RKO (cell line): ENCODE measurements at regions not wholly inside any gene's neighbourhood (a gene's known extent, or its start where the extent isn't known, plus 50 kb on each side); places are given as distances from the start of the nearest gene placed in this dataset.
"Not testable (repeated sequence)": the region's sequence is repeated elsewhere in the genome, so short reads cannot be mapped to it uniquely, and the experiment has no call there.

Source experiments
- DNase-seq: peaks from one replicate; pipeline ENCODE4 v3.0.0-alpha.2; 2016; ENCODE audit warnings: low spot score

DNA sequence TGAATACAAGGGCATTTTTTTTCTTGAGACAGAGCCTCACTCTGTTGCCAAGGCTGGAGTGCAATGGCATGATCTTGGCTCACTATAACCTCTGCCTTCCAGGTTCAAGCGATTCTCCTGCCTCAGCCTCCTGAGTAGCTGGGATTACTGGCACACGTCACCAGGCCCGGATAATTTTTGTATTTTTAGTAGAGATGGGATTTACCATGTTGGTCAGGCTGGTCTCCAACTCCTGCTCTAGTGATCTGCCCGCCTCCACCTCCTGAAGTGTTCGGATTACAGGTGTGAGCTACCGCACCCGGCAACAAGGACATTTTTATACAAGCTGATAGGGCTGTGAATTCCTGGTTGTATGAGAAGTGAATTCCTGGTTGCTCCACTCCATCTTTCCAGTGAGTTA is 577.7 kb upstream of the TPTE start:
- DNase-seq, result not testable (repeated sequence)

DNA sequence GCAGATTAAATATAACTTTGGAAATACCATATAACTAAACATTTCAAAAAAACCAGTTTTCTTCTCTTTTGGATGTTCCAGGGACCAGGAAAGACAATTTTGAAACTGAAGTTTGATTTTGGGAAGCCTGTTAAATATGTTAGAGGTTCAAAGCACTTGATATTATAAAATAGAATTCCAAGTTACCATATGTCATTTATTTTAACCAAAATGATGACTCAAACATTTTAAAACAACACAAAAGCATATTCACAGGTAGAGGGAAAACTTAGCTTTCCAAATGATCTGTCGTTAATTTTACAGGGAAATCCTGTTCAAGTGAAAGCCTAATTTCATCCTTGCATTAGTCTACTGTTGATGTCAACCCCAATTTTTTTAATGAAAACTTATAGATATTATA is 575.3 kb upstream of the TPTE start:
- not testable (repeated sequence) for DNase-seq

DNA sequence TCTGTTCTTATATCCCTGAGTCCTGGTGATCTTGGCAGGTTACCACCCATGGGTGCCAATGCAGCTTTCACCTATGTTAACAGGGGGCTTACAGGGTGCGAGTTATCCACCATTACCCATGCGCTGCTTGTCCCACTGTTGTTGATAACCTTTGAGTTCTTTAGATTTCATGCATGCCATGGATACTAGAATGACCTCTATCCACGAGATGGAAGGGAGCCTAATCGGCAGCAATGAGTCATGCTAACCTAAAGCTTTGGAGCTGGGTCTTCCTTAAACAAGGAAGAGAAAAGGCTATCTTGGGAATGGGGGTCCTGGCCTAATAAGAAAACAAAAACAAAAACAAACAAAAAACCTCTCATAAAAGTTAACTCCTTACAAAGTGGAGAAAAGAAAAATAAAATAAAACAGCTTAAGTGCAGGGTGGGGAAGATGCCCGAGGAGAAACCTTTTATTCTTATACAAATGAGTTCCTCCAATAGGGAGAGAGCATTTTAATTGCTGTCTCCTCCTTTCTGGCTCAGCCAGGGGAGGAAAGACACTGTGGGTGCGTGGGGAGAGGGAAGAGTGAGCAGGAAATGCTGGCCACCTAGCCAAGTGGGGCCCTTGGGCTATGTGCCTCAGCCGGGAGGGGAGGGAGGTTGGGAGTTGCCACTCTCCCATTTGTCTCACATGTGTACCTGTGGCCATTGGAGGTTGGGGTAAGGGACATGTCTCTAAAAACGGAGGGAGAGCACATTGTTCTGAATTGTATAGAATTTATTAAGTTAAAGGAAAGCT is 571.7 kb upstream of the TPTE start:
- not testable (repeated sequence) for DNase-seq

DNA sequence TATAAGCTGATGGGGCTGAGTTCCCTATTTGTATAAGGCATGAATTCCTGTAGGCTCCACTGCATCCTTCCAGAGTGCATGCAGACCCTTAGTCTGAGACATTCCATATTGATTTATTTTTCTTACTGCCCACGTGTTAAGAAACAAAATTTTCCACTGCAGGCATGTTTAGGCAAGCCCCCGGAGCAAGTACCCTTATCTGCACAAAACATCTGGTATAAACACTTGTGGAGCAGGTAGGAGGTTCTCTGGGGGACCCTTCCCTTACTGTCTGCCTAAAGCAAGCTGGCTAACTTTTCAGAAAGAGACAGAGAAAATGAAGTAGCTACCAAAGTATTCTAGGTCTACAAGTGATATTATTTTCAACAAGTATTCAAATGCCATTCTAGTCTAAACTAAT is 571.0 kb upstream of the TPTE start:
- not testable (repeated sequence) for DNase-seq

DNA sequence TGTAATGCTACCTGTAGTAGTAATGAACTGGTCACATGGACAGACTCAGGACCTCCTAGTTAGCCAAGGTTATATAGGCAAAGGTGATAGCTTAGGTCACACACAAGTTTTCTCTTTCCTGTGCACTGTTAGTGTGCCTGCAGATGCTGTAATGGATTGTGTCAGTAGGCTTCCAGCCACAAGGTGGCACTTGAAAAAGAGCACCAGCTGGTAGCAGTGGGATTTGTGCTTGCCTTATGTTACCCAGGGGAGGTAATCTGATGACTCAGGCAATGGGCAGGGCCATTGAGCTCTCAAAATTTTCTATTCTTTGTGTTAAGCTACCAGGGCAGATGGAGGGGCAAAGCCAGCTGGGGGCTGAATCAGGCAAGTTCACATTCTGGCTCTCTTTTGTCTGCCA is 562.6 kb upstream of the TPTE start:
- DNase-seq, result not testable (repeated sequence)

DNA sequence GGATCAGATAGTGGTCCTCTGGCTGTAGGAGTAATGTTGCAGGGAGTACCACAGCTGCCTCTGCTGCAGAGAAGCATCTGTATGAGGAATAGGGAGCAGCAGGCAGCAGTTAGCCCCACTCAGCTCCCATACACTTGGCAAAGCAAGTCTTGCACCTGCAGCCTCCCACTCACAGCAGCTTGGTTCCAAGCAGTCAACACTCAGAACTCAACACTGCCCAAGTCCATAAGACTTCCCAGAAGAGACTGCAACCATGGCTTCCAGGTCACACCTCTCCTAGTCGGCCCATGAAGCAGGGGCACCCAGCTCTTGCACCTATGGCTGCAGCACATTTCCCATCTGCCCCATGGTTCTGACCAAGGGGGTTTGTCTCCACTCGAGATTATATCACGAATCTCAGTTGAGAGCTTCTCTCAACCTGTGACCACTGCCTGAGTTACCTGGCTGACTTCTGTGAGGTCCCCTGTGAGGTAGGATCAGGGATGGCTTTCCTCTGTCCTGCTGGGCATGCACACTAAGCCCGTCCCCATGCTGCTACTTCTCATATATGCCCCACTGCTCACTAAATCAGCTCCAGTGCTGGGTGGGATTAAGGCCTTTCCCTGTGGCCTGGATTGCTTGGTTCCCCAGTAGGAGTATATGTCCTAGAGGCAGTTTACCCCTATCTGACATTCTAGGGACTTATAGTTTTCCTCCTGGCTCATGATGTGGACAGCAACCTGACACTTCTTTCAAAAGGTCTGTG is 562.0 kb upstream of the TPTE start:
- DNase-seq, result not testable (repeated sequence)

DNA sequence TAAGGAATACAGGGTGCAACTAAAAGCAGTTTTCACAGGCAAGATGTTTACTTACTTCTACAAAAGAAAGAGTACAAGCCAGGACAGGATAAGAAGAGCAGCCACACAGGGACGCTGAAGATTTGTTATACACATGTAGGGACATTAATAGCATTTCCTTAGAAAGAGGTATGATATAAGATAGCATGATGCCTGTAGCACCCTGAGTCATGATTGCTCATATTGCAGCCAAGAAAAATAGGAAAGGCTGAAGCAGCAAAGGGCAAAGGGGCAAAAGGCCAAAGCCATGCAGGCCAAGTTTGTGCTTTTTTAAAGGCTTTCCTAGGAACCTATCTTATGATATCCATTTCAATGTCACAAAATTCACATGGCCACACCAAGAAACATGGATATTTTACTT is 552.0 kb upstream of the TPTE start:
- peak; percentile 37 for DNase-seq

DNA sequence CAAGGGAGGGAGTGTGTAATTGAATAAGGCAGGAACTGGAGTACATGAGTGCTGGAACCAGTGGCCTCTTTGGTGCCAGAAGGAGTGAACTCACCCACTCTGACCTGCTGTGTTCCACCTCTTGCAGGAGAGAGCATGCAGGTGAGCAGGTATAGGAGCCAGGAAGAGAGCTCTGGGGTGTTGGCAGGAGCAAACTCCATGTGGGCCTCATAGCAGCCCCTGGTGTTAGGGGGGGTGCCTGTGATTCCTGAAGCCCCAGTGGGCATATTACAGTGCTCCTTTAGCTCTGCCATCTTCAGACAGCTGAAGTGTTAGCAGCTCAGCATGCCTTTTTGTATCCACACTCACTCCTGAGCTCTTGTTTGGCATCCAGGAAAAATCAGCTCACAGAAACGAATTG is 549.4 kb upstream of the TPTE start:
- not testable (repeated sequence) for DNase-seq

DNA sequence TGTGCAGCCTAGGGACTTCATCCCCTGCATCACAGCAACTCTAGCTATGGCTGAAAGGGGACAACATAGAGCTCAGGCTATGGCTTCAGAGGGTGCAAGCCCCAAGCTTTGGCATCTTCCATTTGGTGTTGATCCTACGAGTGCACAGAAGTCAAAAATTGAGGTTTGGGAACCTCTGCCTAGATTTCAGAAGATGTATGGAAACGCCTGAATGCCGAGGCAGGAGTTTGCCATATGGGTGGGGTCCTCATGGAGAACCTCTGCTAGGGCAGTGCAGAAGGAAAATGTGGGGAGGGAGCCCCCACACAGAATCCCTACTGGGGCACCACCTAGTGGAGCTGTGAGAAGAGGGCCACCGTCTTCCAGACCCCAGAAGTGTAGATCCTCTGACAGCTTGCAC is 543.0 kb upstream of the TPTE start:
- not testable (repeated sequence) for DNase-seq

DNA sequence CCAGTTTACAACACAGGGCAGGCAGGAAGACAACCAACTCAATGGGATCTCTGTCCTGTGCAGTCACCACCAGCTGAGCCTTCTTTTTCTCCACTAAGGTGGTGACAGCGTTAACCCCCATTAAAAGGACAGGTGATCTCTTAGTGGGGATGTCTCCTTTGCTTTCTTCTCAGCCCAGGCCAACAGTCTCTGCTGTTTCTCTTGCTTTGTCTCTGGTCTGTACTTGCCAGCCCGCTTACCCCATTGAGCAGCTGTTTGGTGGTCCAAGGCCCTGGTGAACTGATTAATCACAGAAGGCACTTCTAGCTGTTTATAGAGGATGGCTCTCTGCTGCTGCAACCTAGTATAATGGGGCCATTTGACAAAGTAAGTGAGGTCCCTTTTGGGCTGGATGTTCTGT is 523.9 kb upstream of the TPTE start:
- not testable (repeated sequence) for DNase-seq

DNA sequence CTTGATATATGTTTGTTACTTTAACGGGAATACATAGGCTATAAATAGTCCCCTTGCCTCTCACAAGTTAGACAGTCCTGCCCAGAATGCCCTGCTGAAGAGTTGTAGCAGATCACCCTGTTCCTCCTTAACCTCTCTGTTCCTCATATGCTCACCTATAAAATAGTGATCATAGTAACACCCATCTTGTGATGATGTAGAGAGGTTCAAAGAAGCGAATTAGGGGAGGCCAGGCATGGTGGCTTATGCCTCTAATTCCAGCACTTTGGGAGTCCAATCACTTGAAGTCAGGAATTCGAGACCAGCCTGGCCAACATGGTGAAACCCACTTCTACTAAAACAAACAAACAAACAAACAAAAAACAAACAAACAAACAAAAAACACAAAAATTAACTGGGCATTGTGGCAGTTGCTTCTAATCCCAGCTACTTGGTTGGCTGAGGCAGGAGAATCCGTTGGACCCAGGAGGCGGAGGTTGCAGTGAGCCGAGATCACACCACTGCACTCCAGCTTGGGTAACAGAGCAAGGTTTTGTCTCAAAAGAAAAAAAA is 518.5 kb upstream of the TPTE start:
- DNase-seq, result not testable (repeated sequence)

DNA sequence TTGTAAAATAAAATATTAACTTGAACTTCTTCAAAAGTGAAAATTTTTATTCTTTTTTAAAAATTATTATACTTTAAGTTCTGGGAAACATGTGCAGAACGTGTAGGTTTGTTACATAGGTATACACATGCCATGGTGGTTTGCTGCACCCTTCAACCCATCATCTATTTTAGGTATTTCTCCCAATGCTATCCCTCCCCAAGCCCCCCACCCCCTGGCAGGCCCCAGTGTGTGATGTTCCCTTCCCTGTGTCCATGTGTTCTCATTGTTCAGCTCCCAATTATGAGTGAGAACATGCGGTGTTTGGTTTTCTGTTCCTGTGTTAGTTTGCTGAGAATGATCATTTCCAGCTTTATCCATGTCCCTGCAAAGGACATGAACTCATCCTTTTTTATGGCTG is 515.6 kb upstream of the TPTE start:
- DNase-seq, result not testable (repeated sequence)

DNA sequence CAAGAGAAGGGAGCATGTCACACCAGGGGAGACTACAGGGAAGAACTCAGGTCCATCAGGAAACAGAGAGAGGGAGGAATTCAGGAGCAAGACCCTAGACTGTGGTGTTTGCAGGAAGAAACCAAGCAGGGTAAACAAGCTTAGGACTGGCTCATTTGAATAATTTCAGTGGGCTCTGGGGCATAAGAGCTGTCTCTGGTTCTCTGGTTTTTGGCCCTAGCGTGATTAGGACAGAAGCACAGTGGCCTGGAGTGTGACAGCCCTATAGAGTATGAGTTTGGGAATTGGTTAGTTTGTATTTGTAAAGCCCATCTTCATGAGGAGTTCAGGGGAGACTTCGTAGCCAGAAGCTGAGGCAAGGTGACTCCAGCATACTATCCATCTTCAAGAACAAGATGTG is 504.4 kb upstream of the TPTE start:
- DNase-seq, result not testable (repeated sequence)

DNA sequence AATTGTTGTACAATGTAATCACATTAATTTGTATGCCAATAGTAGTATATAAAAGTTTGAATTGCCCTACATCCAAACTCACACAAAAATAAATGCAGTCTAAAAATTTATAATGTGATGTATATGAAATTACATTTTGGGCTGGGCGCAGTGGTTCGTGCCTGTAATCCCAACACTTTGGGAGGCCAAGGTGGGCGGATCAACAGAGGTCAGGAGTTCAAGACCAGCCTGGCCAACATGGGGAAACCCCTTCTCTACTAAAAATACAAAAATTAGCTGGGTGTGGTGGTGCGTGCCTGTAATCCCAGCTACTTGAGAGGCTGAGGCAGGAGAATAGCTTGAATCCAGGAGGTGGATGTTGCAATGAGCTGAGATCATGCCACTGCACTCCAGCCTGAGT is 503.6 kb upstream of the TPTE start:
- not testable (repeated sequence) for DNase-seq

DNA sequence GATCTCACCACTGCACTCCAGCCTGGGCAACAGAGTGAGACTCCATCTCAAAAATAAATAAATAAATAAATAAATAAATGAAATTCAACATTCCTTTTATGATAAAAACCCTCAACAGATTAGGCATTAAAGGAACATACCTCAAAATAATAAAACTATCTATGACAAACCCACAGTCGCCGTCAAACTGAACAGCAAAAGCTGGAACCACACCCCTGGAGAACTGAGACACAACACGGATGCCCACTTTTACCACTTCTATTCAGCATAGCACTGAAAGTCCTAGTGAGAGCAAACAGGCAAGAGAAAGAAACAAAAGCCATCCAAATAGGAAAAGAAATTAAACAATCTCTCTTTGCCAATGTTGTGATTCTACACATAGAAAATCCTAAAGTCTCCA is 499.9 kb upstream of the TPTE start:
- not testable (repeated sequence) for DNase-seq

DNA sequence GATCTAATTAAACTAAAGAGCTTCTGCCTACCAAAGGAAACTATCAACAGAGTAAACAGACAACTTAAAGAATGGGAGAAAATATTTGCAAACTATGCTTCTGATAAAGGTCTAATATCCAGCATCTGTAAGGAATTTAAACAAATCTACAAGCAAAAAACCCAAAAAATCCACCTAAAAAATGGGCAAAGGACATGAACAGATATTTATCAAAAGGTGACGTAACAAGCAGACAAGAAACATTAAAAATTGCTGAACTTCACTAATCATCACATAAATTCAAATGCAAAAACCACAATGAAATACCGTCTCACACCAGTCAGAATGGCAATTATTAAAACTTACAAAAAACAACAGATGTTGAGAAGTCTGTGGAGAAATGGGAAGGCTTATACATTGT is 498.6 kb upstream of the TPTE start:
- DNase-seq, result not testable (repeated sequence)
